NCI-H2171 treated with DMSO at 0.1 percent for 48 hours (cell line): ENCODE measurements at regions not wholly inside any gene's neighbourhood (a gene's known extent, or its start where the extent isn't known, plus 50 kb on each side); places are given as distances from the start of the nearest gene placed in this dataset.

ENCODE experiments used
- DNase-seq: peaks from one replicate; lab custom pipeline; 2025; lab: John Stamatoyannopoulos, UW

DNA sequence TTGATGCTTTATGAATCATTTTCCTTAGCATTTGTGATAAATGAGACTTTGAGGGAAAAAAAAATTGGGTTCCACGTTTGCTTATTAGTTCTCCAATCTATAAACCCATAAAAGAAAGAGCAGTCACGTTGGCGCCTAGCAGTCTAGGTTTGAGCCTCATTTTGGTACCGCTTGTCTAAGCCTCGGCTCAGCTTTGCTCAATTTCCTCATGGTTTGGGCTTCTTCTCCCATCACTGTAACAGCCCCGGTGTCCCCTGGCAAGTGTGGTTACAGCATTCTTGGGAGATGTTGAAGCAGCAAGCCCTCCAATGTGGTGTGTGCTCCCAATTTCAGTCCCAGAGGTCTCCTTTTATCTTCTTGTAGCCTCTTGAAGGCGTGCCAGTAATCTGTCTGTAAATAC is 578.4 kb downstream of the CDK5RAP2 start:
- no peak for DNase-seq

DNA sequence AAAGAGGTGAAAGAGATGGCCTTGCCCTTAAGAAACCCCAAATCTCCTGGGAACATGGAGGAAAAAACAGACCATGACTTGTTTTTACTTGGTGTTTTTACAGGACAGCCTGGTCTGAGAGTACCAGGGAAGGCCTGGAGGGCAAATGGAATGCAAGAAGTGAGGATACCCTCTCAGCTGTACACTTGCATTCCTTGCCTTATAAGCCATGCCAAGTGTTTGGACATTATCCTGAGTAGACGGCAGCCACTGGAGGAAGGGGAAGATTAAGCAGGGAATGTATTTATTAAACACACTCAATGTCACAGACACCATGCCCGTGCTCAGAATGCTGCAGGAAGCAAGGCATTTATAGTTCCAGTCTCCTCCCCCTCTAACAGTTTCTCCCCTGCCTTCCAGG is 581.4 kb downstream of the CDK5RAP2 start:
- no peak for DNase-seq

DNA sequence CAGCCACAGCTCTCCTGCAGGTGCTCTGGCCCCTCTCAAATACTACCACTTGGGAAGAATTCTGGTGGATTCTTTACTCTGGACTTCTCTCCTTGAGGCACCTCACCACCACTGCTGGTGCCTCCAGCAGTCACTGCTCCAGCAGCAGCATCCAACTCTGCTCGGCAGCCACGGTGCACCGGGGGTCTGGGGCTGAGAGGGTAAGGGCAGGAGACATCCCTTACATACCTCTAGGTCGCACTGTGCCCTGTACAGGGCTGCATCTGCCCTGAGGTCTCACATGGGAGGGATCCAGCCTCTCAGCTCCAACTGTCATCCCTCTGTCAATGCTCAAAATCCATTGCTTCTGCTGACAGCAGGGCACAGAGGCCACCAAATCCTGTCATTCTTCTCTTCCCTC is 588.2 kb downstream of the CDK5RAP2 start:
- no peak for DNase-seq

DNA sequence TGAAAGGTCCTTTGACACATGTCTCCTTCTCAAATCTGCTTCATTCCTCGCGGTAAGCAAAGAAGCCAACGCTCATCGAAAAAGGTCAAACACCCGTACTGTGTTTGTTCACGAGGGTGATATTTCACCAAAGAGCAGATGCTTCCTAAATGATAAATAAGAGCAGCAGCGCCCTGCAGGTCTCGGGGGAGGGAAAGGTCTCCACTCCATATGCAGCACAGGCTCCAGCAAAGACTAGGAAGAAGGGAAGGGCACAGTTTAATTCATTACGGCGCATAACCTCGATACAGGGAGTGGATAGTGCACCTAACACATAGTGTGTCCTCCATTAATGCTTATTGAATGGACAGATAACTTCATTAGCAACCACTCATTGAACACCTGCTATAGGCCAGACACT is 593.3 kb downstream of the CDK5RAP2 start:
- DNase-seq, result no peak

DNA sequence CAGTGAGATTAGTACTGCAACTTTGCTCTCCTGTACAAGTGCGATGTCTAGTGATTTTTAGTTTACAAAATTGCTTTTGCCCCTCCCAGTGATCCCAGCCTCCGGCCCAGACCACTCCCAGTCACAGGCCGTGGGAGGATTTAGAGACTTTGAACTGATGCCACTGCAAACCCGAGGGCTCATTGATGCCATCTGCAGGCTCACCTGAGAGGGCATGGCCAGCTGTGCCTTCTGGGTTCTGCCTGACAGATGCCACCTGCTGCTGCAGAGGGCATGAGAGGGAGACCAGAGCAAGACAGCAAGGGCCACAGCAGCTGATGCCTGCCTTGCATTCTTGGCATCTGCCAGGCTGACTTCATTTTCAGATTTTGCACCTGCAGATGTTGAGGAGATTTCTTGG is 593.8 kb downstream of the CDK5RAP2 start:
- no peak for DNase-seq

DNA sequence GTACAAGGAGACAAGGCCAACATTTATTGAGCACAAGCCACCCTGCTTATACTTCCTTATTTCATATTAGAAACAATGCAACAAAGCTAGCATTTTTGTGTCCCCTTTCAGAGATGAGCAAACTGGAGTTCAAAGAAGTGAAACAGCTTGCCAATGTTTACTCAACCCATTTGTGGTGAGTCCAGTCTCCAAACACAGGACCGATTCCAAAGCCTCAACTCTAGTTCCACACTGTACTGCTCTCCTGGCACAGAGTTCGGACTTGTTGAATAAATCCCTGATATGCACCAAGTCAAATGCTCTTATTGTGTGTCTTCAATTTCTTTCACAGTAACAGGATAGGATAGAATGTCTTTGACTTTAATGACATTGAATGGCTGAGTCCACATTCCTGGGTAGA is 604.8 kb upstream of the BRINP1 start:
- DNase-seq, result no peak

DNA sequence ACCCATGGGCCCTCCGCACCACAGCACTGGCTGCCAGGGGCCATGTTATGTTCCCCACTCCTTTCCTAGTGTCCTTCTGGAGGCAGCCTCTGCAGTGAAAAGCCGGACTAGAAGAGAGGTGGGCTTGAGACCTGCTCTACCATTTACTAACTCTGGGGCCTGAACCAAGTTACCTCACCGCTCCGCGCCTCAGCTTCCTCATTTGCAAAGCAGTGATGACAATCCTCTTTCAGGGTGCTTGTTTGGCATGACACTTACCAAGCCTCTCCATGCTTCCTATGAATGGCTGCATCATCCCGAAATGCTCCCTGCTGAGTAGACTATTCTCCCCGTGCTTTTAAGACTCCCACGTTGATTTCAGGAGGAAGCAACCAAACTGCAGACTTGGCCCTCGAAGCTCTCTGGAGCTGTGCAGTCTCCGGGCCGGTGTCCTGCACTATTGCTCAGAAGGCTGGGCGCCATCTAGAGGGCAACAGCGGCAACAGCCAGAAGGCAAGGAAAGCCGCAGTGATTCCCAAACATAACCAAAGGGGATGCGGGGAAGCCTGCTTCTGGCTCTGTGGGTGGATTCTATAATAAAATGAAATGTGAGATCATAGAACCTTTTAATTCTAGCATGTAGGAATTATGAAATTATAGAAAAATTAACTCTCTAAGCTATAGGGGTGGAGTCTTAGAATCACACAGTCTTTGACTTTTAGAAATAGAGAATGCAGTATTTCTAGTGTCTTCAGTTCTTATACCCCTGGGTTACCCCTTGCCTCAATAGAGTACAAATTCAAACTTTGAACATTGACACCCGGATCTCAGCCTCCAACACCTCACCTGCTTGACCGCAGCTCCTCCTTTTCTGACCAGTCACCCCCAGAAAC is 599.8 kb upstream of the BRINP1 start:
- DNase-seq, result peak; percentile 80

DNA sequence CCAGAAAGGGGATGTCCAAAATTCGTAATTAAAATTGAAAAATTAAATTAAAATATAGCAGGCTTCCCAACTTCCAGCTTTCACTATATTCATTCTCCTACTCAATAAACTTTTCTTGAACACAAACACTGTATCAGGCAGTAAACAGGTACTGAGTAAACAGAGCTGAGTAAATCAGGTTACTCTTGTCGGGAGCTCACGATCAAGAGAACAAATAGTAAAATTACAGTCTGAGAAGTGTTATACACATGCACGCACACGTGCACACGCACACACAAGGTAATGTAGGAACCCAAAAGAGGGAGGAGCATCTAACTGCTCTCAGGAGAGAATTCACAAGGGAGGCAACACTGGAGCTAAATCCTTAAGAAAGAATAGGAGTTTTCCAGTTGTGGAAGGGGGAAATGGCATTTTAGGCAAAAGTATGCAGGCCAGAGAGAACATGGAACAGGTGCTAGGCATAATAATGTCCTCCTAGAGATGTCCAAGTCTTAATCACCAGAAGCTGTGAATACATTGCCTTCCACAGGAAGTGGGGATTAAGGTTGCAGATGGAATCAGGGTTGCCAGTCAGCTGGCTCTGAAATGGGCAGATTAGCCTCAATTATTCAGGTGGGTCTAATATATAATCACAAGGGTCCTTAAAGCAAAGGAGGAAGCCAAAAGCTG is 598.8 kb upstream of the BRINP1 start:
- DNase-seq, result no peak

DNA sequence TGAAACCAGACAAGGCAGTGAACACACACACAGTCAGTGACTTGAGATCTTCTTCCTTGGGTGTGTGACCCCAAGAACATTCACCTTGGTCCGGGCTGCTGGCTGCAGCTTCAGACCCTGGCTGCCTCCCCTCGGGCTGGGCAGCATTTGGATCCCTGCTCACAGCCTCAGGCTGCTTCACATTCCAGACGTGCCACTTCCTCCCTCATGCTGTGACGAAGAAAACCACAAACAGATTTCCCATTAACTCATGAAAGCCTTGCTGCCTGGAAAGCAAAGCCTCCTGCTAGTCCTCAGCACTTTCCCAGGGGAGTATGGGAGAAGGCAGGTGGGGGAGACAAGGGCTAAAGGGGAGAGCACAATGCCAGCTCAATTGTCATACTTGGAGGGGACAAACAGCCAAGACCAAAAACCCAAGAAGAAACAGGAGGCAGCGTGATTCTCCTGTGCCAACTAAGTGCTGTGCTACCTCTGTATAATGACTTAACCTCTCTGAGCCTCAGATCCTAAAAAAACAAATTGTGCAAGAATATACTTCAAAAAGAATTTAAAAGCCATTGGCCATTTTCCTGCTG is 594.6 kb upstream of the BRINP1 start:
- peak; percentile 83 for DNase-seq

DNA sequence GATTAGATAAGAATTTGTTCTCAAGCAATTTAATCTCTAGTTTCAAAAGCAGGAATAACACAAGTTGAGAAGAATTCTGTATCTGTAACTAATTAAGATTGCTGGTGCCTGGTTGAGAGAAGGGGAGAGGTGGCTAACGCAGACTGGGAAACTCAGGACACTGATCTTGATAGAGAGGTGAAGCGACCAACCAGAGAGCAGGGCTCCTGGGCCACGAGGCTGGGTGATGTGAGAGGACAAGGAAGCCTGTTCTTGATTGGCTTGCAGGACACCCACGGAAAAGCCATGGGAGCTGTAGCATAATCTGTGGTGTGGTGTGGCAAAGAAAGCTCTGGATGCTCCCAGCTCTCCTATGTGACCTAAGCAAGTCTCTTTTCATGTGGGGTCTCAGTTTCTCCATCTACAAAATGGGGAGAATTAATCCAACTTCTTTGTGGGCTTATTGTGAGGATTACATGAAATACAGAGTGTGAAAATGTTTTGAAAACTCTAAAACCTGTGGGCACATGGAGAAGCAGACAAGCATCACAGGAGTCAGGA is 594.1 kb upstream of the BRINP1 start:
- DNase-seq, result no peak

DNA sequence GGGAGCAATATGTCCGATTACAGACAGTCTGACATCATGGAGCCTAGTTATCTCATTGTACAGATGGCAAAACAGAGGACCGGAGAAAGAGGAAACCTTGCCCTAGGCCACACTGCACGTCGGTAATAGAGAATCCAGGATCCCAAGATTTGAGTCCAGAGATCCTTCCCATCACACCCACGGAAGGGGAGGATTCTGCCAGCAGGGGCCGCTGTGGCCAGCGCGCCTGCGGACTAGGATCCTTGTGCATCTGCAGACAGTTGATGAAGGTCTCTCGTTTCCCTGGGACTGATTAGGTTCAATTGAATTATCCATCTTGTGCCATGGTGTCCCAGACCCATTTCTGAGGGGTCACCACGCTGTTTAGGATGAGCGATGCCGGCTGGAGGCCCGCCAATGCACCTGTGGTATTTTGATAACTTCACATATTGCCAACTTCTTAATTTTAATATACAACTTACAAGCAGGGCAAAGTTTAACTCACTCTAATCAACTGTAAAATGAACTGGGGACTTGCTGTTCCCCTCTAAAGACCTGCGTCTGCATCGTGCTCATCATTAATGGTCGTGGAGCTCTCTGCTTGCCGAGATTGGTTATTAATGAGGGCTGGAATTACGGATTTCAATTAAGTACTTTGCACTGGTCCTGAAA is 592.7 kb upstream of the BRINP1 start:
- DNase-seq, result no peak

DNA sequence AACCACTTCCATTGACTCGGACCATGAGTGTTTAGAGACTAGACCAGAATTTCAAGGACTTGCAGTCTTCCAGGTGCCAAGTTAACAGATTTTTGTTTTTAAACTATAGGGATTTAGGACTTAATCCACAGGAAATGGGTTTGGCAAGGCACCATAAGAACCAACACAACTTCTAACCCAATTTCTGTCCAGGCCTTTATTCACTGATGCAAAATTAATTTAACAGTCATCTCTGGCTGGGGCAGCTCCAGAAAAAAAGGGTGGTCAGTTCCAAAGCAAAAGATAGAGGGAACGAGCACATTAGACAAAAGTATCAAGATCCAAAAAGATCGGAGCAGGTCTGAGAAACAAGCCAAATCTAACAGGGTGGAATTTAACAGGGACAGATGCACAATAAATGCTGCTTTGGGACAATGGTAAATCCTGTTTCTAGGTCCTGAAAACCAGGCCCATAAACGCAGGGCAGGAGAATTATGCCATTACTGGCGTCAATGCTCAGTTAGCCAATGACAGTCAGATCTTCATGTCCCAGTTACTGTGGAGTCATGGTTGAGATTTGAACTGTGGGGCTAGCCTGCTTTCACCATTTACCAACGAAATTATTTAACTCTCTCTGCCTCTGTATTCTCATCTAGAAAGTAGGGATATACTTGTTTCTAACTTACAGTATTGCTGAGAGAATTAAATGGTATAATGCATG is 590.8 kb upstream of the BRINP1 start:
- no peak for DNase-seq

DNA sequence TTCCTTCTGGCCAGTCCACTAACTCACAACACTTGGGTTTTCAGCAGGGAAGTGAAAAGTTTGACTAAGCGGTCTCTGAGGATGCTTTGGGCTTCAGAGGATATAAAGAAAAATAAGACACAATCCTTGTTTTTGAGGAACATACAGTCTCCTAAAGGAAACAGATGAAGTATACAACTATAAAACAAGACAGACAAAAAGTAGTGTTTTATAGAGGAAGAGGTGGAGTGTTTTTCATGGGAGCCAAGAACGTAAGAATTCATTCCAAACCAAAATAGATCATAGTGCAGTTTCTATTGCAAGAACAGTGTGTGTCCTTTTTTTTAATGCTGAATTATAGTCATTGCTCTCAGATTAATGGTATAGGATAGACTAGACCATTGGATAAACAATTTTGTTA is 586.9 kb upstream of the BRINP1 start:
- no peak for DNase-seq

DNA sequence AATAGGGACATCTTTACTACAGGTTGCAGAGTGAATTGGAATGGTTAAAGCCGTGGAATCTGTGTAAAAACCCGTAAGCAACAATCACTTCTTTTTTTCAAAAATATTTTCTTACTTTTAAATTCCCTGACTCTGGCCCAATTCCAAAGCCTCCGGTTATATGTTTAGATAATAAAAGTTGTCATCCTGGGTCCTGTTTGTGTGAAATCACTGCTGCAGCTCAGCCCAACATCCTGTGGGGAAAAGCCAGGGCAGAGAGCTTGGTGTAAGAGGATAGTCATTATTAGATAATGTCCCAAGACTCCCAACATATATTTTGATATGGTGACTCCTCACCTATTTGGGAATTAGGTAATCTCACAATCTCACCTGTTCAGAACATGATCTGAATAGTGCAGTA is 586.0 kb upstream of the BRINP1 start:
- no peak for DNase-seq

DNA sequence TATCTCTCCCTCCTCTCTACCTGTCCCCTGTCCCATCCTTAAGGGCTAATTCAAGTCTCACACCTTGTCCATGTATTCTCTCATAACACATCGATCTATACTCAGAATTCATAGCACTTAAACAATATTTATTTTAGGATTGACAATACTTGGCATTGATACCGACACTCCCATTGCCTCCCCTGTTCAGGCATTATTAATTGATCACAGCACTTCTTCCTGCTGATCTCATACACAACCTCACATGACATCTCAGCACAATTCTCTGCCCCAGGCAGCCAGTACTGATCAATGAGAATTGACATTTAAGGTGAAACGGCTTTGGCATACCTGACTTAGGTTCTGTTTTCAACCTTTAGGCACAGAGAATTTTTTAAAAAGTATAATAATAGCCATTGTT is 582.4 kb upstream of the BRINP1 start:
- DNase-seq, result no peak

DNA sequence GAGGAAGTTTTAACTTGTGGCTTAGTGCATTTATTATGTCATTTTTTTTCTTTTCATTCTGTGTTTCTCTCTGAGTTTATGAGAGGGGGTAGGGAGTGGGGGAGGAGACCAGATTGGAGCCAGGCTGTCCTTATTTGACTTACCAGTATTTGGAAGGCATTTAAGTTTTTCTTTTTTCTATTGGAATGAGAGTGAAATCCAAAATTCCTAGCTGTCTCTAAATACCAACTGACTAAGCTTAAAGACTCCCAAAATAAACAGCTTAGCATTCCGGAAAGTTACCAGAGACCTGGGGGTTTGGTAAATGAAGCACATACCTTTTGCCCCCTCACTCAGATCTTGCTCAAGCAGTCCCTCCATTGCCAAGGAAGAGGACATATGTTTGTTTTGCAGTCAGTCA is 581.9 kb upstream of the BRINP1 start:
- no peak for DNase-seq

DNA sequence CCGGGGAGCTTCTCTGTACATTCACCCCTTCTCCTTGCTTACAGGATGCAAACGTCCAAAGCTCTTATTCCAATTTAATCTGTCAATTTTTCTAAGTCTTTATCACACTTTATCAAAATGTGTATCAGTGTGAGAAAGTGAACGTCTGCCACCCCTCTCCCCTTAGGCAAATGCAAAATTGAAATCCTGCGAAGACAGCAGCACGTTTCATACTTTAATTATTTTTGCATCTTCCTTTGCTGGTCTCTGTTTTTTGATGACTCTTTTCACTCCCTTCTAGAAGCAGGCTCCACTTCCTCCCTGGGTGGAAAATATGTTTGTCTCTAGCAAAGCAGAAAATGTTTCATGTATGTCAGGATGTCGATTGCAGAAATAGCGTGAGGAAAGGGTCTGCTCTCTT is 576.5 kb upstream of the BRINP1 start:
- DNase-seq, result no peak

DNA sequence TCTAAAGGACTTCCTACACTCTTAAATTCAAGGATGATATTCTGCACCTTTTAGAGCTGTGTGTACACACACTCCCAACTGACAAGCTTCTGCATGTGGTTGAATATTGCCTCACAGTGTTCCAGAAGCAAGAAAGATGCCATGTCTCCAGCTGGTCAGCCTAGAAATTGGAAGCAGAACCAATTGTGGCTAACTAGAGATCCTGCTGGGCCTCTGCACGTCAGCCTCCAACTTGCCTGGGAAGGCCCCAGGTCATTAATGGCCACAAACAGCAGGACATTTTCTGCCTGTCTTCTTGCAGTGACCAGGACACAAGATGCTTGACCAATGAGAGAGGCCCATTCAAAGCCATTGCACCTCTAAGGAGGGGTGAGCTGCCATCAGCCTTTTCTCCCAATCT is 571.9 kb upstream of the BRINP1 start:
- no peak for DNase-seq

DNA sequence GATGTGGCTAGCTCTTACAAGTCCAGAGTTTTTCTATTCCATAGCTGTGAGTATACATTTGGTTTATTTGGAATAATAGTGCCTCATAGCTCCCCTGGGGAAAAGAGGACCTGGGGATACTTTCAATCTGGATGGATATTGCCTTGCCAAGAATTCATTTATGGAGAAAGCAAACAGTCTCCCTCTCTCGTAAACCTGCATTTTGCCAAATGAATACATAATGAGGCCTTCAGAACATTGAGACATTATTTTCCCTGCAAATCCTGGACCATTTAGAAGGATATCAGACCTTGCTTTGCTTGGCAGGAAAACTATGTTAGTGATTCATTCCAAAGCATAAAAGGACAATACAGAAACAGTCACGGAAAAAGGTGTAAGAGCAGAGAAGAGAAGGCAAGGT is 569.6 kb upstream of the BRINP1 start:
- DNase-seq, result peak; percentile 10

DNA sequence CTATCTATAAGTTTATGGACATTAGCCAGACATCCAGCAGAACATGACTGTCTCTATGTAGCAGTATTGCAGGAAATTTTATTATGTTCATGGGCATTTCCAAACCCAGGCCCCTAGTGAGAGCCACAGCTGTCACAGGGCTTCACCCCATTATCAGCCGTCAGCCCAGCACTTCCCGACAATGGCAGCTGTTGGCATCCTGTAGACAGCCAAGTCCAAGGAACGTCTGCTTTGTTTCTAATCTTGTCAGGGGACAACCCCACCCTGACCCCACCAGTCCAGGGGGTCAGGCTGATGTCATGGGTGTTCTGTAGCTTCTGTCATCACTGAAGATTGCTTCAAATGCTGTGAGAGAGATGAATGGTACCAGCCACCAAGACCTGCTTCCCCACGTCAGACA is 565.3 kb upstream of the BRINP1 start:
- DNase-seq, result no peak

DNA sequence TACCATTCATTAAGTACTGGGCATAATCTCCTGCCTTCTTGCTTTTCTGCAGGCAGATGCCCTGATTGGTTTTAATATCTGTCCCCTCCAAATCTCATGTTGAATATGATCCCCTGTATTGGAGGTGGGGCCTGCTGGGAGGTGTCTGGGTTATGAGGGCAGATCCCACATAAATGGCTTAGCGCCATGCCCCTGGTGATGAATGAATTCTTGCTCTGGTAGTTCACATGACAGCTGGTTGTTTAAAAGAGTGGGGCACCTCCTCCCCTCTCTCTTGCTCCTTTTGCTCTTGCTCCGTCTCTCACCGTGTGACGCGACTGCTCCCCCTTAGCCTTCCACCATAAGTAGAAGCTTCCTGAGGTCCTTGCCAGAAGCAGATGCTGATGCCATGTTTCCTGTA is 564.0 kb upstream of the BRINP1 start:
- no peak for DNase-seq

DNA sequence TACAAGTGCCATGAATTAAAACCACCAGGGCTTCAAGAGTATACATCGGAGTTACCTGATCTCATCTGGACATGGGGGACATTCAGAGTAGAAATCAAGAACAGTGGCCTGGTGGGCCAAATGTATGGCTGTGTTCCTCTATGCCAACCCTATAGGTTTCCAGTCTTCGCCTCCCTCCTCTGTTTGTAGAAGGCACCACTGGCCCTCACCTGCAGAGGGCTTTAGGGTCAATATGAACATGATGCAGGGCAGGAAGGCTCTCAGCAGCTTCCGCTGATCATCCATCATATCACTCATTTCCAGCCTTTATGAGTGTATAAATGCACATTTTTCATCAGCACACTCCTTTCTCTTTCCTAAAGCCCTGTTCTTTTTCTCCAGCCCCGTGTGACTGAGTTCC is 555.5 kb upstream of the BRINP1 start:
- no peak for DNase-seq
